ENCODE measurements at regions not wholly inside any gene's neighbourhood (a gene's known extent, or its start where the extent isn't known, plus 50 kb on each side); places are given as distances from the start of the nearest gene placed in this dataset.

- Histone ChIP-seq H3K4me1 (no peaks in the 10 kb centered on the region), H3K4me3 (no peak overlapping the region), H3K27ac (no peak overlapping the region), H3K36me3 (no peaks in the 10 kb centered on the region), H3K27me3 (ENCODE audit: low read depth) (no peaks in the 10 kb centered on the region), H3K9me3 (no peaks in the 10 kb centered on the region)
- no peak for DNase-seq
- no peak for TF ChIP-seq CTCF (IDR thresholded peaks at IDR 0.05)
- no peak for ATAC-seq
- intact Hi-C loops (cut with DNase I) = no loop called here
Observed at GRCh38 chr2:226408141-226408540, 391.5 kb downstream of the IRS1 start.

- intact Hi-C loops (cut with DNase I) = no loop called here
- H3K27ac ChIP-seq = no peak overlapping the region
- no peaks in the 10 kb centered on the region for H3K36me3 ChIP-seq
- H3K27me3 ChIP-seq (ENCODE audit: low read depth) = no peaks in the 10 kb centered on the region
- DNase-seq (no peak), ATAC-seq (no peak)
- no peak for TF ChIP-seq CTCF (IDR thresholded peaks at IDR 0.05)
- no peak overlapping the region for H3K4me3 ChIP-seq
- no peaks in the 10 kb centered on the region for H3K4me1 ChIP-seq
- no peaks in the 10 kb centered on the region for H3K9me3 ChIP-seq
Observed at GRCh38 chr2:226407135-226407534, 392.5 kb downstream of the IRS1 start.

- TF ChIP-seq CTCF (IDR thresholded peaks at IDR 0.05) = no peak
- DNase-seq (no peak), ATAC-seq (no peak)
- H3K27ac ChIP-seq = no peak overlapping the region
- H3K27me3 ChIP-seq (ENCODE audit: low read depth) = no peaks in the 10 kb centered on the region
- H3K36me3 ChIP-seq = no peaks in the 10 kb centered on the region
- no peaks in the 10 kb centered on the region for H3K9me3 ChIP-seq
- intact Hi-C loops (cut with DNase I) = no loop called here
- no peaks in the 10 kb centered on the region for H3K4me1 ChIP-seq
- H3K4me3 ChIP-seq = no peak overlapping the region
Observed at GRCh38 chr2:226405465-226405864, 394.2 kb downstream of the IRS1 start.

GRCh38 chr2:226403369-226403768 is 396.3 kb downstream of the IRS1 start:
- Histone ChIP-seq H3K4me1 (no peaks in the 10 kb centered on the region), H3K27ac (no peak overlapping the region), H3K4me3 (no peak overlapping the region), H3K36me3 (no peaks in the 10 kb centered on the region), H3K9me3 (no peaks in the 10 kb centered on the region), H3K27me3 (ENCODE audit: low read depth) (no peaks in the 10 kb centered on the region)
- intact Hi-C loops (cut with DNase I) = no loop called here
- DNase-seq (no peak), ATAC-seq (no peak)
- TF ChIP-seq CTCF (IDR thresholded peaks at IDR 0.05) = no peak

DNA sequence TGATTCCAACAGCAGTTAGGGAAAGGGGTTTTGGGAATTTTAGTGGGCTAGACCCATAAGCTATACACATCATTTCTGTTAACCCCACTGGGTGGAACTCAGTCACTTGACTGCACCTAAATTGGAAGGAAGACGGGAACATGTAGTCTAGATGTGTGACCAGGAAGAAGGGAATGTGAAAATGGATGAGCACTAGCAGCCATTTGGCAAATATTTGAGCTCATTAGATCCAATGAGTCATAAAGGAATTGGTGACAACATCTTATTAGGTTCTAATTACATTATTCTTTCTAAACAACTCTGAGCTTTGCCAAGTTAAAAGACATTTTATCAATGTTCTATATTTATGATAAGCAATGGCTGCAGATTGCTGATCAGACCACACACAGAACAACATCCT is 400.6 kb downstream of the IRS1 start:
- no peak for DNase-seq
- Histone ChIP-seq H3K27ac (no peak overlapping the region), H3K4me1 (no peaks in the 10 kb centered on the region), H3K4me3 (no peak overlapping the region), H3K9me3 (no peaks in the 10 kb centered on the region), H3K27me3 (ENCODE audit: low read depth) (no peaks in the 10 kb centered on the region), H3K36me3 (no peaks in the 10 kb centered on the region)
- TF ChIP-seq CTCF (IDR thresholded peaks at IDR 0.05) = no peak
- intact Hi-C loops (cut with DNase I) = no loop called here
- ATAC-seq = no peak

DNA sequence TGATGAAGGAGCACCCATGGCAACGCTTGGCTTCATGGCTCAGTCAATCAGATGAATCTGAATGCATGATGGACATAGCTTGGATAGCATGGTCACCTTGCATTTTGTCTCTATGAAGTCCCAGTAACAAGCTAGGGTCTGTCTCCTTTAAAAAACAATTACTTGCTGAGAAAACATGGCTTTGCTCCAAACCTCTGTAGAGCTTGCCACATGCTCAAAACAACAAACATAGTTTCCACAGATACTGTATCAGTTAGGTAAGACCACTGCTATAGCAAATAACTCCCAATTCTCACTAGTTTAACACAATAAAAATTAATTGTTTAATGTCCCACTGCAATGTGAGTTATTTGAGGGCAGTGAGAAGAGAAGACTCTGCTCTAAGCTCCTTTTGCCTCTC is 401.0 kb downstream of the IRS1 start:
- TF ChIP-seq CTCF (IDR thresholded peaks at IDR 0.05) = no peak
- no peak for DNase-seq
- intact Hi-C loops (cut with DNase I) = no loop called here

More for the DNA sequence above, 401.0 kb downstream of the IRS1 start:
- Histone ChIP-seq H3K36me3 (no peaks in the 10 kb centered on the region), H3K4me3 (no peak overlapping the region), H3K27me3 (ENCODE audit: low read depth) (no peaks in the 10 kb centered on the region), H3K27ac (no peak overlapping the region), H3K4me1 (no peaks in the 10 kb centered on the region), H3K9me3 (no peaks in the 10 kb centered on the region)
- ATAC-seq = no peak
